ENCODE measurements at regions not wholly inside any gene's neighbourhood (a gene's known extent, or its start where the extent isn't known, plus 50 kb on each side); places are given as distances from the start of the nearest gene placed in this dataset.

- TF ChIP-seq POLR2A (IDR thresholded peaks at IDR 0.05) (no peak), EP300 (IDR thresholded peaks at IDR 0.05) (no peak)
- DNase-seq (ENCODE audit: low spot score in 2 of 2): no peak
- no peak overlapping the region for H3K4me3 ChIP-seq
These were observed 97.6 kb upstream of the ANXA1 start for GRCh38 chr9:73054091-73054490.

GRCh38 chr9:73053543-73053942 is 98.1 kb upstream of the ANXA1 start:
- no peak for TF ChIP-seq CTCF (IDR thresholded peaks at IDR 0.05)
- TF ChIP-seq POLR2A (IDR thresholded peaks at IDR 0.05): no peak
- TF ChIP-seq EP300 (IDR thresholded peaks at IDR 0.05): no peak
- 89 to 94% methylated on average over 1 of the region's 1 CpG for WGBS, 2 donors
- no peak for DNase-seq (ENCODE audit: low spot score in 2 of 2)

More at GRCh38 chr9:73054091-73054490, 97.6 kb upstream of the ANXA1 start:
- Histone ChIP-seq H3K9me3 (no peaks in the 10 kb centered on the region), H3K36me3 (no peaks in the 10 kb centered on the region), H3K4me1 (peaks cover 0 to 19% (median 0%) of the 10 kb centered on the region in 4 donors), H3K27ac (no peak overlapping the region), H3K27me3 (no peaks in the 10 kb centered on the region)

GRCh38 chr9:73050887-73051550 is 98.2 kb upstream of the ALDH1A1 start:
- peaks cover 0 to 19% (median 0%) of the 10 kb centered on the region in 4 donors for H3K4me1 ChIP-seq
- WGBS, 2 donors: 49 to 55% methylated on average over 7 of the region's 7 CpGs
- H3K27ac ChIP-seq: no peak overlapping the region
- no peak overlapping the region for H3K4me3 ChIP-seq
- TF ChIP-seq POLR2A (IDR thresholded peaks at IDR 0.05) (no peak), CTCF (IDR thresholded peaks at IDR 0.05) (no peak), EP300 (IDR thresholded peaks at IDR 0.05) (no peak)
- H3K9me3 ChIP-seq: no peaks in the 10 kb centered on the region
- H3K27me3 ChIP-seq: no peaks in the 10 kb centered on the region
- DNase-seq (ENCODE audit: low spot score in 2 of 2): no peak
- no peaks in the 10 kb centered on the region for H3K36me3 ChIP-seq

More at GRCh38 chr9:73053543-73053942, 98.1 kb upstream of the ANXA1 start:
- no peaks in the 10 kb centered on the region for H3K36me3 ChIP-seq
- no peaks in the 10 kb centered on the region for H3K27me3 ChIP-seq
- H3K4me1 ChIP-seq: peaks cover 0 to 19% (median 0%) of the 10 kb centered on the region in 4 donors
- H3K27ac ChIP-seq: no peak overlapping the region
- no peaks in the 10 kb centered on the region for H3K9me3 ChIP-seq
- H3K4me3 ChIP-seq: no peak overlapping the region

GRCh38 chr9:73050065-73050816 is 97.4 kb upstream of the ALDH1A1 start:
- Histone ChIP-seq H3K27me3 (no peaks in the 10 kb centered on the region), H3K4me1 (peaks cover 0 to 19% (median 0%) of the 10 kb centered on the region in 4 donors), H3K27ac (no peak overlapping the region), H3K4me3 (no peak overlapping the region), H3K36me3 (no peaks in the 10 kb centered on the region), H3K9me3 (no peaks in the 10 kb centered on the region)
- WGBS, 2 donors: 52 to 57% methylated on average over 5 of the region's 5 CpGs
- TF ChIP-seq EP300 (IDR thresholded peaks at IDR 0.05) (no peak), POLR2A (IDR thresholded peaks at IDR 0.05) (no peak), CTCF (IDR thresholded peaks at IDR 0.05) (no peak)
- DNase-seq (ENCODE audit: low spot score in 2 of 2): no peak

- TF ChIP-seq POLR2A (IDR thresholded peaks at IDR 0.05) (no peak), EP300 (IDR thresholded peaks at IDR 0.05) (no peak), CTCF (IDR thresholded peaks at IDR 0.05) (no peak)
- Histone ChIP-seq H3K27me3 (no peaks in the 10 kb centered on the region), H3K4me1 (peaks cover 0 to 19% (median 0%) of the 10 kb centered on the region in 4 donors), H3K4me3 (no peak overlapping the region), H3K36me3 (no peaks in the 10 kb centered on the region), H3K9me3 (no peaks in the 10 kb centered on the region), H3K27ac (no peak overlapping the region)
- DNase-seq (ENCODE audit: low spot score in 2 of 2): no peak
These were observed 96.4 kb upstream of the ALDH1A1 start for GRCh38 chr9:73049280-73049679.
